H1 (cell line): ENCODE measurements at regions not wholly inside any gene's neighbourhood (a gene's known extent, or its start where the extent isn't known, plus 50 kb on each side); places are given as distances from the start of the nearest gene placed in this dataset.

Source experiments
- CTCF ChIA-PET: fragments of 300-600 bp; sonication (Branson Sonifier 250); formaldehyde crosslinking; loops from one replicate; lab custom pipeline; 2021; ENCODE audit not compliant: partially characterized antibody; lab: Charles Lee
- POLR2A ChIA-PET: fragments of 300-600 bp; sonication (Branson Sonifier 250); formaldehyde crosslinking; loops from one replicate; lab custom pipeline; 2021; ENCODE audit warnings: inconsistent platforms; ENCODE audit not compliant: partially characterized antibody; lab: Charles Lee
- DNase-seq, 2 experiments: peaks; one replicate each; pipeline versions ENCODE4 v3.0.0 to v3.0.0-alpha.2; 2010 to 2022; ENCODE audit warnings: low spot score in 2 of 2, low read depth in 1 of 2, mixed read lengths in 1 of 2
- FAIRE-seq: peaks from 2 replicates; lab custom pipeline; 2011; peaks lifted over from hg19 to GRCh38; lab: Jason Lieb, UNC
- H2AFZ ChIP-seq: 2 replicates; pipeline ENCODE4 v1.8.1; 2012; ENCODE audit warnings: low read length, inconsistent platforms
- H2AK5ac ChIP-seq: 2 replicates; pipeline ENCODE4 v1.6.1; 2013; ENCODE audit warnings: low read depth, low read length
- H2BK120ac ChIP-seq: replicated peaks from 2 replicates; pipeline ENCODE3; 2013; ENCODE audit warnings: low read depth, low read length, inconsistent platforms
- H2BK12ac ChIP-seq: 2 replicates; pipeline ENCODE4 v1.6.1; 2013; ENCODE audit warnings: low read depth, low read length
- H2BK15ac ChIP-seq: 2 replicates; pipeline ENCODE4 v1.6.1; 2013; ENCODE audit warnings: low read length
- H2BK20ac ChIP-seq: 2 replicates; pipeline ENCODE4 v1.6.1; 2013; ENCODE audit warnings: low read length
- H2BK5ac ChIP-seq: 2 replicates; pipeline ENCODE4 v1.6.1; 2013; ENCODE audit warnings: low read depth, low read length
- H3K14ac ChIP-seq: 2 replicates; pipeline ENCODE4 v1.6.1; 2013; ENCODE audit warnings: inconsistent platforms; ENCODE audit not compliant: insufficient read length
- H3K18ac ChIP-seq: 2 replicates; pipeline ENCODE4 v1.6.1; 2013; ENCODE audit warnings: low read length; ENCODE audit errors: extremely low read depth
- H3K23ac ChIP-seq: 2 replicates; pipeline ENCODE4 v1.6.1; 2013; ENCODE audit warnings: inconsistent platforms; ENCODE audit not compliant: insufficient read length
- H3K23me2 ChIP-seq: 2 replicates; pipeline ENCODE4 v1.6.1; 2013; ENCODE audit warnings: low read depth, low read length
- H3K27ac ChIP-seq: 2 replicates; pipeline ENCODE4 v1.6.1; 2011; ENCODE audit warnings: low read depth, low read length, inconsistent platforms
- H3K27me3 ChIP-seq, 4 experiments: replicated peaks in 1 of 4; 1 replicate in 1 of 4; 2 replicates in 3 of 4; pipeline versions ENCODE4 v1.6.1 to v1.8.1; 2011 to 2013; ENCODE audit warnings: low read length in 3 of 4, mild to moderate bottlenecking in 3 of 4, inconsistent platforms in 2 of 4, mixed read lengths in 2 of 4, moderate library complexity in 1 of 4; ENCODE audit not compliant: control insufficient read depth in 3 of 4, insufficient read depth in 3 of 4; ENCODE audit errors: extremely low read depth in 1 of 4
- H3K36me3 ChIP-seq, 4 experiments: 2 replicates each; pipeline versions ENCODE4 v1.6.1 to v1.8.1; 2011 to 2013; ENCODE audit warnings: mild to moderate bottlenecking in 4 of 4, low read length in 3 of 4, moderate library complexity in 2 of 4, control low read depth in 1 of 4, inconsistent platforms in 1 of 4; ENCODE audit not compliant: insufficient read depth in 4 of 4, control insufficient read depth in 2 of 4
- H3K4ac ChIP-seq: replicated peaks from 2 replicates; pipeline ENCODE3; 2013; ENCODE audit warnings: low read length, low read depth, mixed read lengths, inconsistent platforms; ENCODE audit not compliant: insufficient read length
- H3K4me1 ChIP-seq, 4 experiments: replicated peaks in 1 of 4; 1 replicate in 1 of 4; 2 replicates in 3 of 4; pipeline versions ENCODE4 v1.6.1 to v1.8.1; 2011 to 2013; ENCODE audit warnings: low read length in 3 of 4, inconsistent platforms in 2 of 4, mixed read lengths in 1 of 4; ENCODE audit not compliant: insufficient read depth in 4 of 4, control insufficient read depth in 3 of 4
- H3K4me2 ChIP-seq, 2 experiments: 2 replicates each; pipeline versions ENCODE4 v1.6.1 to v1.8.1; 2011 to 2013; ENCODE audit warnings: low read depth in 2 of 2, low read length in 2 of 2, control low read depth in 1 of 2, inconsistent platforms in 1 of 2, mild to moderate bottlenecking in 1 of 2; ENCODE audit not compliant: insufficient read depth in 1 of 2
- H3K4me3 ChIP-seq, 4 experiments: fragments of 200-600, 300-600 bp in 1 of 4; sonication (generic), shearing (Covaris generic), sonication (Bioruptor Twin) in 1 of 4; 2 replicates each; pipeline versions ENCODE4 v1.5.1 to v1.8.1; 2011 to 2016; ENCODE audit warnings: low read length in 4 of 4, low read depth in 3 of 4, control low read depth in 2 of 4, inconsistent platforms in 2 of 4, mild to moderate bottlenecking in 2 of 4, mixed read lengths in 1 of 4, moderate library complexity in 1 of 4; ENCODE audit not compliant: insufficient read depth in 2 of 4; ENCODE audit errors: extremely low read depth in 1 of 4
- H3K56ac ChIP-seq: replicated peaks from 2 replicates; pipeline ENCODE3; 2013; ENCODE audit warnings: low read depth, mild to moderate bottlenecking, mixed read lengths, low read length, inconsistent platforms; ENCODE audit not compliant: insufficient read length
- H3K79me1 ChIP-seq: 2 replicates; pipeline ENCODE4 v1.6.1; 2013; ENCODE audit warnings: low read depth, low read length, control low read depth
- H3K79me2 ChIP-seq, 2 experiments: 2 replicates each; pipeline versions ENCODE4 v1.6.1 to v1.8.1; 2012 to 2013; ENCODE audit warnings: low read length in 2 of 2, mild to moderate bottlenecking in 2 of 2, inconsistent platforms in 1 of 2; ENCODE audit not compliant: insufficient read depth in 2 of 2, control insufficient read depth in 1 of 2
- H3K9ac ChIP-seq, 4 experiments: replicated peaks in 1 of 4; 1 replicate in 1 of 4; 2 replicates in 3 of 4; pipeline versions ENCODE4 v1.6.1 to v1.8.1; 2011 to 2013; ENCODE audit warnings: low read depth in 3 of 4, low read length in 3 of 4, control low read depth in 2 of 4, mild to moderate bottlenecking in 2 of 4, moderate library complexity in 2 of 4, inconsistent platforms in 1 of 4; ENCODE audit errors: extremely low read depth in 1 of 4
- H3K9me3 ChIP-seq, 2 experiments: 2 replicates each; pipeline versions ENCODE4 v1.6.1 to v1.8.1; 2012 to 2013; ENCODE audit warnings: mild to moderate bottlenecking in 2 of 2, moderate library complexity in 2 of 2, control low read depth in 1 of 2, inconsistent platforms in 1 of 2, low read depth in 1 of 2, low read length in 1 of 2, mixed read lengths in 1 of 2; ENCODE audit not compliant: insufficient read depth in 2 of 2
- H4K20me1 ChIP-seq, 2 experiments: replicated peaks in 1 of 2; 2 replicates each; pipeline versions ENCODE3 to v1.8.1; 2011 to 2013; ENCODE audit warnings: inconsistent platforms in 2 of 2, low read length in 2 of 2, mild to moderate bottlenecking in 1 of 2; ENCODE audit not compliant: insufficient read depth in 2 of 2, control insufficient read depth in 1 of 2
- H4K5ac ChIP-seq: 2 replicates; pipeline ENCODE4 v1.6.1; 2013; ENCODE audit warnings: low read length, low read depth, mixed read lengths, inconsistent platforms; ENCODE audit not compliant: insufficient read length
- H4K8ac ChIP-seq: 2 replicates; pipeline ENCODE4 v1.8.0; 2013; ENCODE audit warnings: mild to moderate bottlenecking, moderate library complexity, low read length, inconsistent platforms; ENCODE audit not compliant: insufficient read depth; ENCODE audit errors: extremely low read depth
- H4K91ac ChIP-seq: replicated peaks from 2 replicates; pipeline ENCODE3; 2013; ENCODE audit warnings: low read length, mixed read lengths, inconsistent platforms; ENCODE audit not compliant: insufficient read length
- BRCA1 ChIP-seq: IDR thresholded peaks from 2 replicates; pipeline ENCODE4 v1.6.1; 2012; ENCODE audit warnings: low read depth, low read length, improper control_type of control experiment
- CBX5 ChIP-seq: fragments of 300-800, 300-1000 bp; sonication (generic); IDR thresholded peaks from 2 replicates; pipeline ENCODE4 v1.7.1; 2016; ENCODE audit warnings: antibody characterized with exemption, low read length, low read depth
- CBX8 ChIP-seq: fragments of 300-800, 300-1000 bp; sonication (generic); IDR thresholded peaks from 2 replicates; pipeline ENCODE4 v1.7.1; 2016; ENCODE audit warnings: low read depth, low read length, borderline replicate concordance
- CEBPB ChIP-seq: IDR thresholded peaks from 2 replicates; pipeline ENCODE4 v1.6.1; 2012; ENCODE audit warnings: low read depth, low read length
- GTF2F1 ChIP-seq: IDR thresholded peaks from 2 replicates; pipeline ENCODE4 v1.6.1; 2012; ENCODE audit warnings: low read depth, low read length, improper control_type of control experiment, borderline replicate concordance
- KDM1A ChIP-seq: fragments of 200-600, 300-600 bp; sonication (generic); IDR thresholded peaks from 2 replicates; pipeline ENCODE4 v1.7.1; 2016; ENCODE audit warnings: mild to moderate bottlenecking, low read length, borderline replicate concordance
- SIX5 ChIP-seq: IDR thresholded peaks from 2 replicates; pipeline ENCODE4 v1.6.1; 2011; ENCODE audit warnings: mild to moderate bottlenecking, low read depth, low read length
- TBP ChIP-seq: IDR thresholded peaks from 2 replicates; pipeline ENCODE4 v1.6.1; 2011; ENCODE audit warnings: low read depth, low read length, improper control_type of control experiment
- WGBS, 2 experiments: shearing (Covaris generic) in 1 of 2; methylation state at CpG; one replicate each; pipeline versions ENCODE4 v1.1.6 to v1.1.7; 2013 to 2015; ENCODE audit warnings: low lambda C conversion rate in 2 of 2, mixed read lengths in 2 of 2, inconsistent platforms in 1 of 2, low coverage in 1 of 2, missing lambda C conversion rate in 1 of 2; ENCODE audit not compliant: insufficient replicate concordance in 2 of 2, insufficient coverage in 1 of 2, insufficient read length in 1 of 2; ENCODE audit errors: extremely low coverage in 1 of 2, missing lambda C conversion rate in 1 of 2; 5-methylcytosine and 5-hydroxymethylcytosine counted together
- TF ChIP-seq, protein P1 (sequence below), 3 experiments: IDR thresholded peaks; 1 replicate in 2 of 3; 2 replicates in 1 of 3; pipeline versions ENCODE4 v1.5.1 to v1.6.1; 2011; ENCODE audit warnings: low read length in 3 of 3, mild to moderate bottlenecking in 3 of 3, inconsistent platforms in 2 of 3, low read depth in 1 of 3, moderate library complexity in 1 of 3; ENCODE audit not compliant: insufficient read depth in 1 of 3; ENCODE audit errors: control extremely low read depth in 1 of 3

DNA sequence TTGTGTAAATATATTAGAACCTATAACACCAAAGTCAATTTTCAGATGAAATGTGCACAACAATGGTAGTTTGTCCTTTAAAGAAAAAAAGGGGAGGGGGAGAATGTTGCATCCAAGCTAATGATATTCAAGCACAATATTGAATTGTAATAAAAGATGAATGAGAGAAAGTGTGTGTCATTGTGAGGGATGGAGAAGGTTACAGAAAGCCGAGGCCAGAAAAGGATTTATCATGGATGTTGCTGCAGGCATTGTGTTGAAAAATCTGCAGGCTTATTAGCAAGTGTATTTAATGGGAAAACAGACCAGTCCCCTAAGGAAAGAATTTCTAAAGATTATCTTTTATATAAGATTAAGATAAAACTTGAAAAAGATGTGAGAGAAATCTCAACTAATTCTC lies 186.5 kb downstream of the SPTSSA start:
- no peak overlapping the region for H3K27ac ChIP-seq

More for the DNA sequence above, 186.5 kb downstream of the SPTSSA start:
- POLR2A ChIA-PET = no interaction called here
- no peaks in the 10 kb centered on the region for H3K9me3 ChIP-seq
- H4K20me1 ChIP-seq = no peaks in the 10 kb centered on the region
- no peak overlapping the region for H3K4ac ChIP-seq
- H2BK120ac ChIP-seq = no peak overlapping the region
- no peak overlapping the region for H3K4me3 ChIP-seq
- no peak for DNase-seq
- H2BK15ac ChIP-seq = no peak overlapping the region
- no peak overlapping the region for H2AFZ ChIP-seq
- no peak overlapping the region for H3K23ac ChIP-seq
- H2AK5ac ChIP-seq = no peak overlapping the region
- no peak overlapping the region for H4K91ac ChIP-seq
- H3K4me2 ChIP-seq = no peak overlapping the region
- TF ChIP-seq, protein P1, sequence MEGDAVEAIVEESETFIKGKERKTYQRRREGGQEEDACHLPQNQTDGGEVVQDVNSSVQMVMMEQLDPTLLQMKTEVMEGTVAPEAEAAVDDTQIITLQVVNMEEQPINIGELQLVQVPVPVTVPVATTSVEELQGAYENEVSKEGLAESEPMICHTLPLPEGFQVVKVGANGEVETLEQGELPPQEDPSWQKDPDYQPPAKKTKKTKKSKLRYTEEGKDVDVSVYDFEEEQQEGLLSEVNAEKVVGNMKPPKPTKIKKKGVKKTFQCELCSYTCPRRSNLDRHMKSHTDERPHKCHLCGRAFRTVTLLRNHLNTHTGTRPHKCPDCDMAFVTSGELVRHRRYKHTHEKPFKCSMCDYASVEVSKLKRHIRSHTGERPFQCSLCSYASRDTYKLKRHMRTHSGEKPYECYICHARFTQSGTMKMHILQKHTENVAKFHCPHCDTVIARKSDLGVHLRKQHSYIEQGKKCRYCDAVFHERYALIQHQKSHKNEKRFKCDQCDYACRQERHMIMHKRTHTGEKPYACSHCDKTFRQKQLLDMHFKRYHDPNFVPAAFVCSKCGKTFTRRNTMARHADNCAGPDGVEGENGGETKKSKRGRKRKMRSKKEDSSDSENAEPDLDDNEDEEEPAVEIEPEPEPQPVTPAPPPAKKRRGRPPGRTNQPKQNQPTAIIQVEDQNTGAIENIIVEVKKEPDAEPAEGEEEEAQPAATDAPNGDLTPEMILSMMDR (IDR thresholded peaks at IDR 0.05; ENCODE audit: control extremely low read depth in 1 of 3, insufficient read depth in 1 of 3, low read depth in 1 of 3, low read length in 3 of 3) = no peak
- TF ChIP-seq CBX5 = no peak
- TF ChIP-seq TBP = no peak
- no peak for TF ChIP-seq BRCA1
- TF ChIP-seq KDM1A = no peak
- no peak for TF ChIP-seq CBX8
- no peak for TF ChIP-seq SIX5
- no peak for TF ChIP-seq CEBPB
- TF ChIP-seq GTF2F1 = no peak
- no peak overlapping the region for H2BK20ac ChIP-seq
- H4K8ac ChIP-seq = no peak overlapping the region
- no peaks in the 10 kb centered on the region for H3K23me2 ChIP-seq
- CTCF ChIA-PET = interaction anchor here (0.8 to 1.8 kb wide), 2 partner anchors 26 to 86 kb away, joined by 3 to 6 read pairs; no protein-coding TSS in a partner anchor
- H2BK5ac ChIP-seq = no peak overlapping the region
- no peak overlapping the region for H3K56ac ChIP-seq
- no peaks in the 10 kb centered on the region for H3K79me2 ChIP-seq
- H3K4me1 ChIP-seq = no peaks in the 10 kb centered on the region
- WGBS, 2 experiments = 67% methylated on average over 1 of the region's 1 CpG; no CpG with 5 or more reads in 1 of the 2 experiments
- no peaks in the 10 kb centered on the region for H3K36me3 ChIP-seq
- no peak overlapping the region for H4K5ac ChIP-seq
- FAIRE-seq = no peak
- no peak overlapping the region for H3K14ac ChIP-seq
- H2BK12ac ChIP-seq = no peak overlapping the region
- H3K27me3 ChIP-seq = no peaks in the 10 kb centered on the region
- no peaks in the 10 kb centered on the region for H3K79me1 ChIP-seq
- H3K9ac ChIP-seq = no peak overlapping the region
- no peak overlapping the region for H3K18ac ChIP-seq
